ENCODE measurements at regions not wholly inside any gene's neighbourhood (a gene's known extent, or its start where the extent isn't known, plus 50 kb on each side); places are given as distances from the start of the nearest gene placed in this dataset.
"Not testable (repeated sequence)": the region's sequence is repeated elsewhere in the genome, so short reads cannot be mapped to it uniquely, and the experiment has no call there.

- no peak for DNase-seq (ENCODE audit: low read depth)
- TF ChIP-seq CTCF (IDR thresholded peaks at IDR 0.05; ENCODE audit: insufficient read depth, low read length), result no peak
These were observed 70.7 kb upstream of the JUN start for GRCh38 chr1:58854576-58854975.

GRCh38 chr1:58855274-58856165 is 71.7 kb upstream of the JUN start:
- TF ChIP-seq CTCF (IDR thresholded peaks at IDR 0.05; ENCODE audit: insufficient read depth, low read length), result no peak

More at GRCh38 chr1:58854576-58854975, 70.7 kb upstream of the JUN start:
- H3K4me3 ChIP-seq (ENCODE audit: low read depth, low read length), result no peak overlapping the region

GRCh38 chr1:58856281-58856680 is 72.4 kb upstream of the JUN start:
- H3K4me3 ChIP-seq (ENCODE audit: low read depth, low read length); DNase-seq (ENCODE audit: low read depth): not testable (repeated sequence)

More at GRCh38 chr1:58855274-58856165, 71.7 kb upstream of the JUN start:
- peak; percentile 74 for DNase-seq (ENCODE audit: low read depth)
- H3K4me3 ChIP-seq (ENCODE audit: low read depth, low read length), result no peak overlapping the region

- H3K4me3 ChIP-seq (ENCODE audit: low read depth, low read length), result no peak overlapping the region
- no peak for TF ChIP-seq CTCF (IDR thresholded peaks at IDR 0.05; ENCODE audit: insufficient read depth, low read length)
- peak; percentile 27 for DNase-seq (ENCODE audit: low read depth)
These were observed 74.1 kb upstream of the JUN start for GRCh38 chr1:58857680-58858673.

- DNase-seq (ENCODE audit: low read depth), result no peak
- no peak for TF ChIP-seq CTCF (IDR thresholded peaks at IDR 0.05; ENCODE audit: insufficient read depth, low read length)
- no peak overlapping the region for H3K4me3 ChIP-seq (ENCODE audit: low read depth, low read length)
These were observed 76.1 kb upstream of the JUN start for GRCh38 chr1:58859769-58860485.

GRCh38 chr1:58861076-58861475 is 77.2 kb upstream of the JUN start:
- no peak overlapping the region for H3K4me3 ChIP-seq (ENCODE audit: low read depth, low read length)
- DNase-seq (ENCODE audit: low read depth), result no peak
- no peak for TF ChIP-seq CTCF (IDR thresholded peaks at IDR 0.05; ENCODE audit: insufficient read depth, low read length)

Data from fibroblast of the aortic adventitia (primary cell).